Vagina (tissue), 2 donors: ENCODE measurements at regions not wholly inside any gene's neighbourhood (a gene's known extent, or its start where the extent isn't known, plus 50 kb on each side); places are given as distances from the start of the nearest gene placed in this dataset.

ENCODE experiments used
- DNase-seq, 2 donors: peaks; one replicate each; pipeline ENCODE4 v3.0.0-alpha.2; 2017; ENCODE audit errors: extremely low spot score in 2 of 2
- H3K27ac ChIP-seq: fragments of 200-600 bp; sonication (generic); one replicate; pipeline ENCODE4 v1.5.1; 2019
- H3K27me3 ChIP-seq: fragments of 200-600 bp; sonication (generic); one replicate; pipeline ENCODE4 v1.5.1; 2019
- H3K36me3 ChIP-seq, 2 donors: fragments of 200-600 bp; sonication (generic); one replicate each; pipeline ENCODE4 v1.5.1; 2017 to 2019
- H3K4me1 ChIP-seq: fragments of 200-600 bp; sonication (generic); one replicate; pipeline ENCODE4 v1.5.1; 2019
- H3K4me3 ChIP-seq, 2 donors: fragments of 200-600 bp; sonication (generic); 1 replicate in 1 of 2; 2 replicates in 1 of 2; pipeline ENCODE4 v1.5.1; 2016 to 2019
- H3K9me3 ChIP-seq: fragments of 200-600 bp; sonication (generic); one replicate; pipeline ENCODE4 v1.5.1; 2019
- POLR2A ChIP-seq, 2 donors: fragments of 450-650 bp; IDR thresholded peaks; one replicate each; pipeline ENCODE4 v1.6.1; 2017; ENCODE audit warnings: antibody characterized with exemption in 2 of 2, mild to moderate bottlenecking in 2 of 2, moderate library complexity in 2 of 2
- POLR2AphosphoS5 ChIP-seq, 2 donors: sonication (generic); formaldehyde crosslinking; IDR thresholded peaks; one replicate each; pipeline ENCODE4 v1.9.0; 2017; ENCODE audit warnings: antibody characterized with exemption in 2 of 2, mild to moderate bottlenecking in 2 of 2, low read depth in 1 of 2; ENCODE audit not compliant: insufficient read depth in 1 of 2
- intact Hi-C: fragments of 100-400 bp; cut with DNase I; formaldehyde crosslinking; loops from one replicate; pipeline ENCODE4 v1.15.1; 2023
- TF ChIP-seq, protein P1 (sequence below), 3 experiments: fragments of 450-650 bp in 2 of 3; fragments of 200-600 bp in 1 of 3; sonication (generic) in 1 of 3; IDR thresholded peaks; one replicate each; pipeline ENCODE4 v1.5.1; 2017 to 2019; ENCODE audit warnings: antibody characterized with exemption in 3 of 3, mild to moderate bottlenecking in 2 of 3, moderate library complexity in 2 of 3

DNA sequence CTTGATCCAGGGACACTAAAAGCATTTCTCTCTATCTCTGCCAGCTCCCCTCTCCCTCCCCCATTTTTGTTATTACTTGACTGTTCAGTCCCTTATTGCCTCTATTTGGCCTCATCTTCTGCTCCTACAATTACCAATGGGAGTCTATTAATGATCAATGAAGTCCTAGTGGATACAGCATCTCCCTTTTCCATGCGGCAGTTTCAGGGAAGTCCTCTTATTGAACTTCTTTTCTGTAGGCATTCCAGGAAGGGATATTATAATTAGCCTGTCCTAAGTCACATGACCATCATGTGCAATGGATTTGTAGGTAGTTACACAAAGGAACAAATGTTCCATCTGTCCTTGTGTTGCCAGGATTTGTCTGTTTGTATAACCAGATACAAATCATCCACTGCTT lies 495.1 kb upstream of the CNTNAP5 start:
- Histone ChIP-seq H3K9me3 (no peaks in the 10 kb centered on the region), H3K27ac (no peak overlapping the region), H3K4me1 (no peaks in the 10 kb centered on the region), H3K27me3 (no peaks in the 10 kb centered on the region), H3K4me3 (no peak overlapping the region), H3K36me3 (no peaks in the 10 kb centered on the region)
- TF ChIP-seq, protein P1, sequence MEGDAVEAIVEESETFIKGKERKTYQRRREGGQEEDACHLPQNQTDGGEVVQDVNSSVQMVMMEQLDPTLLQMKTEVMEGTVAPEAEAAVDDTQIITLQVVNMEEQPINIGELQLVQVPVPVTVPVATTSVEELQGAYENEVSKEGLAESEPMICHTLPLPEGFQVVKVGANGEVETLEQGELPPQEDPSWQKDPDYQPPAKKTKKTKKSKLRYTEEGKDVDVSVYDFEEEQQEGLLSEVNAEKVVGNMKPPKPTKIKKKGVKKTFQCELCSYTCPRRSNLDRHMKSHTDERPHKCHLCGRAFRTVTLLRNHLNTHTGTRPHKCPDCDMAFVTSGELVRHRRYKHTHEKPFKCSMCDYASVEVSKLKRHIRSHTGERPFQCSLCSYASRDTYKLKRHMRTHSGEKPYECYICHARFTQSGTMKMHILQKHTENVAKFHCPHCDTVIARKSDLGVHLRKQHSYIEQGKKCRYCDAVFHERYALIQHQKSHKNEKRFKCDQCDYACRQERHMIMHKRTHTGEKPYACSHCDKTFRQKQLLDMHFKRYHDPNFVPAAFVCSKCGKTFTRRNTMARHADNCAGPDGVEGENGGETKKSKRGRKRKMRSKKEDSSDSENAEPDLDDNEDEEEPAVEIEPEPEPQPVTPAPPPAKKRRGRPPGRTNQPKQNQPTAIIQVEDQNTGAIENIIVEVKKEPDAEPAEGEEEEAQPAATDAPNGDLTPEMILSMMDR (IDR thresholded peaks at IDR 0.05): no peak
- TF ChIP-seq POLR2AphosphoS5 (IDR thresholded peaks at IDR 0.05; ENCODE audit: insufficient read depth in 1 of 2, low read depth in 1 of 2) (no peak), POLR2A (IDR thresholded peaks at IDR 0.05) (no peak)
- no peak for DNase-seq
- intact Hi-C loops: loop anchor here (2.0 kb wide), 1 partner anchor 77 kb away; no protein-coding TSS in a partner anchor

DNA sequence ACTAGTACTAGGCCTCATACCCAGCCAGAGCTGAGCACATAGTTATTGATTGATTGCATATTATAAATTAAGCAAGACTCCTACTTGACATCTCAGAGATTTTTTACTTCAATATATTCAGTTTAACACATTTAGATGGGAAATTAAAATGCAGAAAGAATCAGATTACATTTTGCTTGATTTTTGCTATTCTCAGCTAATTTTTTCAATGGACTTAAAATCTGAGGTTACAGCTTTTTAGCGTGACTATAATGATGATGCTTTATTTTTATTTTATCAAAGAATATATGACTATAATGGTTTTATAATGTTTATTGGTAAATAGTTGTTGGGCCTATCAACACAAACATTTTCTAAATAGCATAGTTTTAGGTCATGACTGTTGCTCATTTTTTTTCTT lies 493.0 kb upstream of the CNTNAP5 start:
- intact Hi-C loops: no loop called here

DNA sequence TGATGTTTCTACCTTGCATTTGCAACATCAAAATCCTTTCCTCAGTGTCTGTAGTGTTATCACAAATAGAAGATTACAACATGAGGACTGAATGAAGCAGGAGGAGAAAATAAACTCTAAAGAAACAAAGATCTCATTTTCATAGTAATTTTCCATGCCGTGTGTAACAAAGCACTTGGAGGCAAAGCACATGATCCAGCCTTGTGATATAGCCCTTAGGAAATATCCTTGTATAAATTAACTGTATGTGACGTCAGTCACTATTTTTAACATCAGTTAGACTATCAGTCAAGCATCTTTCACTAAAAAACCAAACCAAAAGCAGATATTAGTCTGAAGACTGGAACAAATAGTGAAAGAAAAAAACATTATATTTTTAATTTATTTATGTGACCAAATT lies 492.1 kb upstream of the CNTNAP5 start:
- Histone ChIP-seq H3K36me3 (no peaks in the 10 kb centered on the region), H3K9me3 (no peaks in the 10 kb centered on the region), H3K27me3 (no peaks in the 10 kb centered on the region), H3K4me1 (no peaks in the 10 kb centered on the region), H3K4me3 (no peak overlapping the region), H3K27ac (no peak overlapping the region)
- TF ChIP-seq POLR2AphosphoS5 (IDR thresholded peaks at IDR 0.05; ENCODE audit: insufficient read depth in 1 of 2, low read depth in 1 of 2) (no peak), POLR2A (IDR thresholded peaks at IDR 0.05) (no peak)
- TF ChIP-seq, protein P1 (IDR thresholded peaks at IDR 0.05): no peak
- DNase-seq: no peak
- intact Hi-C loops: no loop called here

More for the DNA sequence above, 493.0 kb upstream of the CNTNAP5 start:
- Histone ChIP-seq H3K27ac (no peak overlapping the region), H3K4me3 (no peak overlapping the region), H3K27me3 (no peaks in the 10 kb centered on the region), H3K9me3 (no peaks in the 10 kb centered on the region), H3K36me3 (no peaks in the 10 kb centered on the region), H3K4me1 (no peaks in the 10 kb centered on the region)
- TF ChIP-seq, protein P1 (IDR thresholded peaks at IDR 0.05): no peak
- no peak for TF ChIP-seq POLR2AphosphoS5 (IDR thresholded peaks at IDR 0.05; ENCODE audit: insufficient read depth in 1 of 2, low read depth in 1 of 2)
- no peak for DNase-seq

DNA sequence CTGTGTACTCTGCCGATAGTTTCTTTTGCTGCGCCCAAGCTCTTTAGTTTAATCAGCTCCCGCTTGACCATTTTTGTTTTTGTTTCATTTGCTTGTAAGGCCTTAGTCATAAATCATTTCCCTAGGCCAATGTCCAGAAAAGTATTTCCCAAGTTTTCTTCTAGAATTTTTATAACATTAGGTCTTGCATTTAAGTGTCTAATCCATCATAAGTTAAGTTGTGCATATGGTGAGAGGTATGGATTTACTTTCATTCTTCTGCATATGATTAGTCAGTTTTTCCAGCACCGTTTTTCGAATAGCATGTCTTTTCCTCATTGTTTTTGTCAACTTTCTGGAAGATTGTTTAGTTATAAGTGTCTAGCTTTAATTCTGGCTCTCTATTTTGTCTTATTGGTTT lies 484.8 kb upstream of the CNTNAP5 start:
- H3K27ac ChIP-seq: no peak overlapping the region
- intact Hi-C loops: no loop called here
- H3K36me3 ChIP-seq: no peaks in the 10 kb centered on the region
- no peak for TF ChIP-seq POLR2AphosphoS5 (IDR thresholded peaks at IDR 0.05; ENCODE audit: insufficient read depth in 1 of 2, low read depth in 1 of 2)
- no peak for TF ChIP-seq POLR2A (IDR thresholded peaks at IDR 0.05)
- TF ChIP-seq, protein P1 (IDR thresholded peaks at IDR 0.05): no peak
- no peaks in the 10 kb centered on the region for H3K4me1 ChIP-seq
- no peaks in the 10 kb centered on the region for H3K27me3 ChIP-seq
- no peak overlapping the region for H3K4me3 ChIP-seq
- no peak for DNase-seq
- H3K9me3 ChIP-seq: no peaks in the 10 kb centered on the region

DNA sequence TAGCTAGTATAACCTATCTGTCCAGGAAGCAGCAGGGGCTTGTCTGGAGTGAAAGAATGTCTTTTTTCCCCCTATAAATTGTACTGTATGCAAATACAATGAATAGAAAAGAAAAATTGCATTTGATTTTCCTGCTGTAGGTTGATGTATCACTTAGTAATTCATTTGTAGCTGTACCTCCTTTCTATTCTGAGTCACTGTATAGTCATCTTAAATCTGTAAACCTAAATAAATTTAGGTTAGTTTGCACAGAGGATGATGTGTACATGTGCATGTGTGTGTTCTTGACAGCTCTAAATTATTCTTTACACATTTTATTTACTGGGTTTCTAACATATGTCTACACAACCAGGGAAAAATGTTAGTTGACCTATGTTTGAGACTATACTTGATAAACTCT lies 478.7 kb upstream of the CNTNAP5 start:
- TF ChIP-seq POLR2AphosphoS5 (IDR thresholded peaks at IDR 0.05; ENCODE audit: insufficient read depth in 1 of 2, low read depth in 1 of 2): no peak
- no peak for TF ChIP-seq POLR2A (IDR thresholded peaks at IDR 0.05)
- TF ChIP-seq, protein P1 (IDR thresholded peaks at IDR 0.05): no peak

More for the DNA sequence above, 478.7 kb upstream of the CNTNAP5 start:
- no peak for DNase-seq
- H3K27me3 ChIP-seq: no peaks in the 10 kb centered on the region
- no peaks in the 10 kb centered on the region for H3K36me3 ChIP-seq
- no peak overlapping the region for H3K27ac ChIP-seq
- H3K4me1 ChIP-seq: no peaks in the 10 kb centered on the region
- no peaks in the 10 kb centered on the region for H3K9me3 ChIP-seq
- intact Hi-C loops: no loop called here
- no peak overlapping the region for H3K4me3 ChIP-seq
